ENCODE measurements at regions not wholly inside any gene's neighbourhood (a gene's known extent, or its start where the extent isn't known, plus 50 kb on each side); places are given as distances from the start of the nearest gene placed in this dataset.

DNA sequence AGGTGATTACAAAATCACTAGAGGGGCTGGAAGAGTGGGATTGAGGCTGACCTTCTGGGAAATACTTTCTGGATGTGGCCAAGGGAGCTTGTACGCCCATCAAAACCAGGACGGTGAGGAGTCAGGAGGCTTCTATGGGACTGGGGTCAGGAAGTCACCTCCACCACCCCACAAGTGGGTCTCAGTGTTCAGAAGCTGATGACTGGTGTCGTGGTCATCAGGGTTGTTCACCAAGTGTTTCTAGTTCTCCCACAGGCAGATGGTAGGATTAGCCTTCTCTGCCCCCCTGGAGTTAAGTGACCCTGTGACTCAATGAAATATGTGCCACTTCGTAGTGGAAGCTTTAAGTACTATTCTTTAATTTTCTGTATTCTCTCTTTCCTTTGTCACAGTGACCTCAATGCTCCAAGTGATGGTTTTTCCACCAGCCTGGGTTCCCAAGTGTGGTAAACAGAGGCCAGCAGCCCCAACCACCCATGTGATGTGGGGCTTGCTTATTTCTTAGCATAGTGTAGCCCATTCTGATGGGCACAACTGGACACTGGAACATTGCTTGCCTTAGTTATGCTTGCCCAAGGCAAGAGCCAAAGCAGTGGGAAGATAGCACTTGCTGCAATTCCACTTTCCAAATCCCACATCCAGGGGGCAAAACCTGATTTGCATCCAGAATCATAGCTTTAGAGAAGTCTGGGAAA lies 258.8 kb downstream of the CYP26B1 start:
- FAIRE-seq, result no peak

DNA sequence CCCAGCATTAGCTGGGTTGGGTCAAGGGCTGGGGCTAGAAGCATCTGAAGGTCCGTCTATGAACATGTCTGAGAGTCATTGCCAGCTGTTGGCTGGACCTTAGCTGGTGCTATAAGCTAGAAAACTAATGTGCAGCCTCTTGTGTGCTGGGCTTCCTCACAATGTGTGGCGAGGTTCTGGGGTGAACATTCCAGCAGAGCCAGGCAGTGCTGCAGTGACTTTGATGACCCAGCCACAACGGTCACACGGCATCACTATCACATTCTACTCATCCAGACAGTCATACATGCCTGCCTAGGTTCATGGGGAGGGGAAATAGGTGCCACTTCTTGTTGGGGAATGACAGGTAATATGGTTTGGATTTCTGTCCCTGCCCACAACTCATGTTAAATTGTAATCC lies 260.5 kb downstream of the CYP26B1 start:
- no peak for FAIRE-seq

DNA sequence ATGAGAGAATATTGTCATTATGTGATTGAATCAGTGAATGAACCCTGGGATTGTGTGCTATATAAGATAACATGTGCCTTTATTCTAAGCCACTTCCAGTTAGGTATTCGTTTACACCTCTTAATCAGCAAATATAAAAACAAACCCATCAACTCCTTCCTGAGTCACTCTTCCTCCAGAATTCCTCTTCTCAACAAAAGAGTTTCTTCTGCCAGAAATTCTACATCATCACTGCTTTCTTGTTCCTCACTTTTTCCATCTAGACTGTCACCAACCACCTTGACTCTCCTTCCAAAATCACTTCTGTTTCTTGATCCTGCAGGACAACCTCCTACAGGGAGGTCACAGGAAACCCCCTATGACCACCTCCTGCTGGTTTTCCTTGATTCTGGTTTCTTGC lies 261.4 kb downstream of the CYP26B1 start:
- FAIRE-seq, result no peak

DNA sequence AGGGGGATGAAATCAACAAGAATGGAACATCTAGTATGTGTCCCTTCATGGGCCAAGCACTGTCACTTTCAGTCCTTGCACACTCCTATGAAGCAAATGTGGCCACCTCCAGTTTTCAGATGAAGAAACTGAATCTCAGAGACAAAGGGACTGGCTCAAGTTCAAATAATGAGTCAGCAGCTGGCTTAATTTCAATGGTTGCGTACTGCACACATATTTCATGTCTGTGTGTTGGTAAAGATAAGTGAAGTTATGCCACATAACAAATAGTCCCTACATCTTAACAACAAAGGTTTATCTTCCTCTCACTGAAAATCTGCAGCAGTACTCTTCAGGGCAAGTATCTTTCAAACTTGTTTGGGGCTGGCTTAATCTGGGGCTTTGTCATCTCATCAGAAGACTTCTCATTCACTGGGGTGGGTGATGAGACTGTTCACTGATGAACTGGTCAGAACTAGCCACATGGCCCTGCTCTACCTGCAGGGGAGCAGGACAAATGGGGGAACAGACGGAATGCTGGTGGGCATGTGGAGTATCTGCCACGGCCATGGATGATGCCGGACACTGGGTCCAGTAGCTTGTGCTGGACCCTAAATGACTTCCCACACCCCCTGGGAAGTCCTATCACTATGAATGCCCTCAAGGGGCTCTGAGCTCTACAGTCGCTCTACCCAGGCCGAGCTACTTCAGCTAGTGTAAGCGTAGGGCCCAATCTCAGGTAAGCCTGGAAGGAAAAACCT lies 263.2 kb downstream of the CYP26B1 start:
- no peak for FAIRE-seq

DNA sequence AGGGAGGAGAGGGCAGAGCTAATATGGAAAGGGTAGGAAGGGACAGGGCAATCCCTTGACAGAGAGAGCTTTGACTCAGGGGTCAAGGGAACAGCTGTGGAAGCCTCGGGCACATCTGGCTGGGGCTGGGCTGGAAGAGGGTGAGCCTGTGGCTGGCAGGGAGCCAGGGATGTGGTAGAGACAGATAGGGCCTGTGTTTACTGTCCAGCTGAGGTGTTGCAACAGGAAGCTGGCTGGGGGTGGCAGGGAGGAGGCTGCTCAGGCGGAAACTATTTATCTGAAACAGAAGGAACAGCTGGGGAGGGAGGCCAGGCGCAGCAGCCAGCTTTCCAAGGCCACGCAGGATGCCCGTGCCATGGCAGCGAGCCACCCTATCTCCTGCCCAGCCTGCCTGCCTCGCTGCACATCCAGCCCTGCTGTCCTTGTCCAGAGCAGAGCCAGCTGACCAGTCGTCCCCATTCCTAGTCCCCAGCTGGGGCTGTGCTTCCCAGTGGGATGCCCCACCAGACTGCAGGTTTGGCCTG lies 264.7 kb downstream of the CYP26B1 start:
- FAIRE-seq, result no peak

DNA sequence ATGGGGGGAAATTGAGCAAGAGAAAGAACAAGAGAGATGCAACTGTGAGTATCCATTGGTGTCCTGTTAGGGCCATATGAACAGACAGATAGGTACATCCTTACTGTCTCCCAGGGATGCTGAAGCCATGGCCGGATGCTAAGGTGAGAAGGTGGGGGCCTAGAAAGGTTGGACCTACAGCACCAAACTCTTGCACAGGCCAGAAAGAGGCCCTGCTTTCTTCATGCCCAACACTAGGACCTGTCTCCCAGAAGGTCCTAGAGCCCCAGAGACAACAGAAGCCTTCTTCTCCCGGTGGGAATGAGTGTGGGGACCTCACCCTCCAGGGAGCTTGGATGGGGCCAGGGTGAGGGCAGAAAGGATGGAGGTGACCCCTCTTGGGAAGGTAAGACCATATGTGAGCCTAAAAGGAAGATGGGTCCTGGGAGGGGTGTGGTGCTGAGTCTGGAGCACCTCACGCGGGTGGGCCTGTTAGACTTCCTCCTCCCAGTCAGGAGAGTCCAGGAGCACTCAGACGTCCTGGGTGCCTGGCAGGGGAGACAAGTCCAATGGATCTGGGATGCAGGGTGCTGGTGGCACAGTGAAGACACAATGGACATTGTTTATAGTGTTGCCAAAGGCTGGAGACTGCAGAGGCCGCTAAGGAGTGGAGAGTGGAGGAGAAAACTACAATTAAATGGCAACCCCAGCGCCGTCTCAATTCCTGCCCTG lies 265.3 kb downstream of the CYP26B1 start:
- FAIRE-seq, result no peak

DNA sequence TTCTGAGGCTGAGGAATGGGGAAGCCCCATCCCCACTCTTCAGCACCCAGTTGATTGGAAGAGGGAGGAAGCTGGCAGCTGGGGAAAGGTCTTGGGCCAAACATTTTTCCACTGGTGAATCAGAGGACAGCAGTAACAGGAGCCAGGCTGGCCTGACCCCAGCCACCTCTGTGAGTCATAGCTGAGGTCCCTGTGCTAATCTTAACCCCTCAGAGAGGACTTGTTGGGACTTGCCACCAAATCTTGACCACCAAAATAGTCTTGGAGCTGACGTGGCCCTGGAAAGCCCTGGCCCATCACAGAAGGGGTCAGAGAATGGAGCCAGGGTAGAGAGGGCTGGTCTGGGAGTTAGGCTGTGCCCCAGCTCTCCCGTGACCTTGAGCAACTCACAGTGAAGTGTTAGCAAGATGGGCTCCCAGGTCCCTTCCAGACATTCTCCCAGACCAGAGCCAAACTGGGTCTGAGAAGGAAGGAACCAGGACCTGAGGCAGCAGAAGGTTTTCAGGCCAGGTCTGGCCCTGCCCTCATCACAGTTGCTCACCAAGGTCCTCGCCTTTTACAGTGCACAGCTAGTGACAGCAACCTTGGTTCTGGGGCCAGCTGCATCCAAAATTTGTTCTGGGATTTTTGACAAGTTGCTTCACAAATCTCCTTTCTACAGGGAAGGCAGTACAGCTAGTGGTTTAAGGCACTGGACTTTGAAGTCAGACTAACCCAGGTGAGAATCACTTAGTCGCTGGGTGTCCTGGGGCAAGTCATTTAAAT lies 266.6 kb downstream of the CYP26B1 start:
- FAIRE-seq, result no peak

DNA sequence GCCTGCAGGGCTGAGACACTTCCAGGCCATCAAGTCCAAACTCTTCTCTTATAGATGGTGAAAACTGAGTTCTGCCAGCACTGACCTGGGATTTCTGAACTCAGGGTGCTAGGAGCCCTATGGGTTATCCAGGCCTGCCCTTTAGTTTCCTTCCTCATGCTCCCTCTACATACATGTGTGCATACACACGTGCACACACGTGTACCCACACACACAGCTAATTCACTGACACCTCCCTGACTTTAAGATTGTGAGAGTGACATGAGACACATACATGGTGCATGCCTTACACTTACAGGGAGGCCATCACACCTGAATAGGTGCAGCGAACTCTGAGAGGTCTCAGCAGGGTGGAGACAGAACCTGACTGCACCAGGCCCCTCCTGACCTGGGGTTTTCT lies 267.4 kb downstream of the CYP26B1 start:
- FAIRE-seq, result no peak

DNA sequence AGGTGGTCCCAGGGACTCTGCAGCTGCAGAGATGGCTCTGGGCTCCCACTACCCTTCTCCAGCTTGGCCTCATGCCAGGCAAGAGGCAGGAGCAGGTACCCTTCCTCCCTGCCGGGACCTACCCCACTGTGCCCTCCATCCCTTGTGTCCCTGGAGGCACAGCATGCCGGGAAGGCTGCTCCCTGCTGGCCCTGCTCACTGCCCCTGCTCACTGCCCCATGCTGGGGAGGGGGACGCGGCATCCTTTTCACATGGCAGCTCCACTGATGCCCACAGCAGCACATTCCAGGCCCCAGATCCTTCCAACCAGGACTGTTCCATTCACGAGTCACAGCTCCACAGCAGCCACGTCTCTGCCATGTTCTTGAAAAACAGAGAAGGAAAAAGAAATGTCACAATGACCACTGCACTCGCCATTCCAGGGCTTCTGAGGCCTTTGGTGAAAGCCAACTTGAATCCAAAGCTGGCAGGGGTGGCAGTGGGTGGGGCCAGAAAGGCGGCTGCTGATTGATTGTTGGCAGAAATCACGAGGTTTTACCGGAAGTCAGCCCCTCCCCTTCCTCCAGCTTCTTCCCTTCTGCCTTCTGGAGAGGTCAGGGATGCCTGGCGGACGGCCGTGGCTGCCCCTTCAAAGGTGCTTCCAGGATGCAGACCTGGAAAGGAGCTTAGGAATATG lies 268.0 kb downstream of the CYP26B1 start:
- no peak for FAIRE-seq

DNA sequence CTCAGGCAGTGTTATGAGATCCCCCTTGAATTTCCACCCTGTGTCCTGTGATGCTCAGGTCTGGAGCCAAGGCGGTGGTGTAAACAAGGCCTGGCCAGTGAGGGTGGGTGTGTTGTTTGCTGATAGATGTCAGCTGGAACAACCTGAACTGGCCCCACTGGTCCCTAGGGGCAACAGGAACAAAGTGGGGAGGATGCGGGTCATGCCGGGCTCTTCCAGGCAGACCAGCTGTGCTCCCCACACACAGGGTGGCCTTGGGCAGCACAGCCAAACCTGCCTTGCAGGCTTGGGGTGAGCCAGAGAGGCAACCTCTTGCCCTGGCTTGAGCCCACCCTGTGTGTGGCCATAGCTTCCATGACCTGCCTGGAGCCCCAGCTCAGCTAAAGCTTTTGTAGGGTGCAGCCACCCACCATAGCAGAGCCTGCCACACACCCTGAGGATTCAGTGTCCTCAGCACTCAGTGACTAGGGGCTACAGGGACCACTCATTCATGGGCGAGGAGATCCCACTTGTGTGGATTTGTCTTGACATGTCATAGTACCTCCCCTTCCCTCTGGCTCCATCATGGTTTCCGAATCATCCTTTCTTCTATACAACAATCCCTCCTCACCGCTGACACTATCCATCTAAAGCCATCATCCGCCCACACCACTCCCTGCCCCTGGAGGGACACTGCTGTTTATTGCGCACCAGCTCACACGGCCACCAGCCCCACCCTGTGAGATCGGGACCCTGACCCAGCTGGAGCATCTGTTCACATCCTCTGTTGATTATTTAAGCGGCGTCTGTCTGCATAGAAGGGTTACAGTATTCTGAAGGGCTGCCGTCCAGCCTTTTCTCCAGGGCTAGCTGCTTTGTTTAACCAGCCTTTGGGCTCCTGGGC lies 268.8 kb downstream of the CYP26B1 start:
- no peak for FAIRE-seq

DNA sequence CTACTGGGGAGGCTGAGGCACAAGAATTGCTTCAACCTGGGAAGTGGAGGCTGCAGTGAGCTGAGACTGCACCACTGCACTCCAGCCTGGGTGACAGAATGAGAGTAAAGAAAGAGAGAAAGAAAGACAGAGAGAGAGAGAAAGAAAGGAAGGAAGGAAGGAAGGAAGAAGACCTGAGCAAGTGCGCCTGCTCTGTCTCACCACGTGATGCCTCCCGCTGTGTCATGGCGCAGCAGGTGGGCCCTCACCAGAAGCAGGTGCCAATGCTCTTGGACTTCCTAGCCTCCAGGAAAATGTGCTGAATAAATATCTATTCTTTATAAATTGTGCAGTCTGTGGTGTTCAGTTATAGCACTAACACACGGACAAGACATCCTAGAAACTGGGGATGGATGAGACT lies 270.0 kb downstream of the CYP26B1 start:
- no peak for FAIRE-seq

DNA sequence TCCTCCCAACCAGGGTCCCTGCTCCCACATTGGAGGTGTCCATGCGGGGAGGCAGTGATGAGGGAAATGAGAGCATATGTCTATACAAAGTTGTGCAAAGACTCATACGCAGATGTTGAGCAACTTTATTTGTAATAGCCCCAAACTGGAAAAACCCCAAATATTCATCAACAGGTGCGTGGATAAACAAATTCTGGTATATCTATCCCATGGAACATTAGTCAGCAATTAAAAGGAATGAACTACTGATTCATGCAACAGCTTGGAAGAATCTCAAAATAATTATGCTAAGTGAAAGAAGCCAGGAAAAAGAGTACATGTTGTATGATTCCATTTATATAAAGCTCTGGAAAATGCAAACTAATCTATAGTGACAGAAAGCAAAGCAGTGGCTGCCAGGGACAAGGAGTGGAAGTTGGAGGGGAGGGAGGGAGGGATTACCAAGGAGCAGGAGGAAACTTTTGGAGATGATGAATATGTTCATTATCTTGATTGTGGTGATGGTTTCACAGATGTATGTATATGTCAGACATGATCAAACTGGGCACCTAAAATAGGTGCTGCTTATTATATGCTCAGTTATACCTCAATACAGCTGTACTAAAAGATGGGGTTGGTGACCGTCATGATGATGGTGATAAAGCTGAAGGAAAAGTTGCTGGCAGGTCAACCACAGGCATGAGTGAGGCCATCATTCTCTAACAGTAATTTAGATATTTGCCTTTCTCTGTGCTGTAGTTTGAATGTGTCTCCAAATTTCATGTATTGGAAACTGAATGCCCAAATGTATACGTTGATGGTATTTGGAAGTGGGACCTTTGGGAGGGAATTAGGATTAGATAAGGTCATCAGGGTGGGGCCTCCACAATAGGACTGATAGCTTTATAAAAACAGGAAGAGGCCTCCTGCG lies 270.9 kb downstream of the CYP26B1 start:
- FAIRE-seq, result no peak

DNA sequence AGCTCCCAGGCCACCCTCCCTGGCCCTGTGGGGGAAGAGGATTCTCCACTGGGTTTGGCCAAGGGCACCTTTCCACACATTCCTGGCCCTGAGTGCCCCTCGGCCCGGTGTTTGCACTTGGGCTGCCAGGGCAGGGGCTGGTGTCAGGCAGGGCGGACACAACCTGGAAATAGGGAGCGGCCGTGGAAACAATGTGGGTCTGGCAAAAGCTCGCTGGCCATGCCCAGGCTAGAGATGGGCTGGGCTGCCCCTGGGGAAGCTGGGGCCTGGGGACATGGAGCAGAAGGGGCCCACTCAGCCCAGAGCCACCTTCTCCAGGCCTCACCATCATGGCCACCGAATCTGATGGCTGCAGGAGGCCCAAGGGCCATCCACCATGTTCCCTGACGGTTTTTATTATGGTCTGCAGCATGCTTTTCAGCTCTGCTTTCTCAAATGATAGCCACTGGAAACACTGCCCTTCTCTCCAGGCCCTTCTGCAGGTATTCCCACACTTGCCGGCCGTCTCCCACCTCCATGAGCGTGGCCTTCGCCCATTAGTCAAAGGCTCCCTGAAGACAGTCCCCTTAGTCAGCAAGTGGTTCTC lies 275.1 kb downstream of the CYP26B1 start:
- no peak for FAIRE-seq

DNA sequence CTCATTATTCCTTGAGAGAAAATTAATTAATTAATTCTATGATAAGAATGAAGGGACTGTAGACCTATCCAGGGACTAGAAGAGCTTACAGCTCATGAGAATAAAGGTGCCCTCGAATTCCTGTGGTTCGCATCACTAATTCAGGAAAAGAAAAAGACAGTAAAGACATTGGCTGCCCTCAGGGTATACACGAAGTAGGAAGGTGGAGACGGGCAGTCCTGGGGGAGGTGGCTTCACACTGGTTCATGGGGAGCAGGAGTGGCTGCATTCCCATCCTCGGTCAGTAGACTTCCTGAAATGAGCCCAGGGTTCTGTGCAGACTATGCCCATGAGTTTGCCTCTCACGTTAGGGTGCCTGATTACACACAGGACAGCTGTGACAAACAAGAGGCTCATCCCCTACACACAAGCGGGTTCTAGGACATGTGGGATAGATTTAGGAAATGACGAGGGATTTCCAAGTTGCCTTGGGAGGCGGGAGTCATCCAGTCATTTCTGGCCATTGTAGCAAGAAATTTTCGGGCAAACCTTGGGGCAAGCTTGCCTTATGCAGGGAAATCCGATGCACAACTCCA lies 282.2 kb downstream of the CYP26B1 start:
- FAIRE-seq, result no peak

DNA sequence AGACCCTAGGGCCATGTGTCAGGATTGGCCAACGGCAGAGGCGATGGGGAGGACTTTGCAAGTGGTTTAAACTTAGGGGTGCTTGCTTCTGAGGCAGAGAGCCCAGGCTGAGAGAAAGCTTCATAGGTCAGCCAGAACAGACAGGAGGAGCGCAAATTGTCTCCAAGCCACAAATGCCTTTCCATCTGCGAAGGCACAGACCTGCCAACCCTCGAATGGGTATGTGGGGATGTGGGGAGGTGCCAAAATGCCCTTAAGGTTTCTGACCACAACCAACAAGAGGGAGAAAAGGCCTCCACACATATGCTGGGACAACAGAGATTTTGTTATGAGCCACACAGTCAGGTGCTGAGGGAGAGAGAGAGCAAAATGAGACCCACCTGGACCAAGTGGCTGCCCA lies 283.6 kb downstream of the CYP26B1 start:
- FAIRE-seq, result no peak

DNA sequence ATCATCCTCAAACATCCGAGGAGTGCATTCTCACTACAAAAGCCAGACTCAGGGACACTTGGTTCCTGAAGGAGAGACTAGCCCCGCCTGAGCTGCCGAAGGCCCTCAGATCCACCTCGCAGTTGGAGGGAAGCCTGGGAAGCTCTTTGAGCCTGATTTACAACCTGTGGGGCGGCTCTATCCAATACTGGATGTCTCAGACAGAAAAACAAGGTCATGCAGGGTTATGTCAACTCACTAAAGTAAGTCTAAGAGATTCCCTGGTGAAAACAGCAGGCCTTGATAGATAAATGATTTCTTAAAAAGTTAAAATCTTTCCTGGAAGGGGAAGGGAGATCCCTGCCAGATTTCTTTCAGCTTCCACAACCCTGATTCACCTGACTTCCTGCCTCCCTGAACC lies 284.3 kb downstream of the CYP26B1 start:
- no peak for FAIRE-seq

DNA sequence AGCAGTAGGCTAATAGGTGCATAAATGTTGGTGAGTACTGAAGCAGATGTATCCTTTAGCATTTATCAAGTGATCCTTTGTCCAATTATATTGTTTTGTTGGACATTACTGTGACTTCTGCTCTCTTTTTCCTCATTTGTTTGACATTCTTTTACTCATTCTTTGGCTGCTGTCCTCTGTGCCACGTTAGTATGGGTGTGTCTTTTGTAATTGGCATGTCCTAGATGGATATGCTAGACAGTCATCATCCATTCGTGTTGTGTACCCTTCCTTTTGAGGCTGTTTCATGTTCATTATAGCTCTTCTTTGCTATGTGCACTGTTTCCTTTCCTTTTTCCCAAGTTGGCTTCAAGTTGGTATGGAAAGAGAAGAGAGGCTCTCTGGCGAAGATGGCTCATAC lies 284.7 kb downstream of the CYP26B1 start:
- FAIRE-seq, result no peak

DNA sequence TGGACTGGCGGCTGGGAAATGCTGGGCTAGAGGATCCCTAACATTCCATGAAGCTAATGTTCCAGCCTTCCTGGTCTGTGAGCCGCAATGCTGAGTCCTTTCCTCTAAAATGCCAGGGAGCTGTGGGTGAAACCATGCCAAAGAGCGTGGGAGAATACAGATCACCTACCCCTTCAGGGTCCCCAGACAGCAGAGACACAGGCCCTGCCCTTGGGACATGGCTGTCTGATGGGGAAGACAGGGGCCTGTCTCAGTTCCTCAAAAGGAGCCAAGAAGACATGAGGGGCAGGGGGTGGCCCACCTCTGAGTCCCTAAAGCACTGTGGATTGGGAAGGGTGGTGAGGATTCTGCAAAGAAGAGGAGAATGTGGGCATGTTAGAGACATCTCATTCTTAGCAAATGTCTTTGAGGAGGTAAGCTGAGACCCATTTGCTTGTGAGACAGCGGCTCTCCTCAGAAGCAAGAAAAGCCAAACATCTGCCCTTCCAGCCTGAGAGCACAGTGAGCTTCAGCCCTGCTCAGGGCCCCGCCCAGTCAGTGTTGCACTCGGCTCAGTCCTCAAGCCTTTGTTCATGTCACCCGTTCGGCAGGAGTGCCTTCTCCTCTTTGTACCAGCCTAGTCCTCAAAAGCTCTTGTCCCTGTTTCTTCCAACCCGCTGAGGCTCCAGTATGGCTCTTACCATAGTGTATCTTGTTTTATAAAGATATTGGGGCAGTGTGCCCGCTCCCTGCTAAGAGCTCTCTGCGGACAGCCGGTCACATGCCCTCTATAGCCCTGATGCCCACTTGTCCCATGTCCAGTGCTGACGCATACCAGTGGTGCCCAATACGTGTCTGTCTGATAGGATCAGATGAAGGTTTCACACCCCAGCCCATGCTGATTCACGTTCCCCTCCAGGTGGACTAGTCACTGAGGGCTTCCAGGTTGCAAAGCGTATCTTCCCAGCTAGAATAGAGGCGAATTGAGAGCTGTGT lies 286.2 kb downstream of the CYP26B1 start:
- no peak for FAIRE-seq

All from G401.6 (cell line).